GM21423 (cell line): ENCODE measurements at regions not wholly inside any gene's neighbourhood (a gene's known extent, or its start where the extent isn't known, plus 50 kb on each side); places are given as distances from the start of the nearest gene placed in this dataset.

ENCODE experiments used
- ATAC-seq: cut with Tn5 transposase; IDR thresholded peaks from one replicate; pipeline ENCODE4 v1.9.1; 2021; ENCODE audit warnings: mild to moderate bottlenecking, moderate library complexity; ENCODE audit not compliant: unreplicated experiment

DNA sequence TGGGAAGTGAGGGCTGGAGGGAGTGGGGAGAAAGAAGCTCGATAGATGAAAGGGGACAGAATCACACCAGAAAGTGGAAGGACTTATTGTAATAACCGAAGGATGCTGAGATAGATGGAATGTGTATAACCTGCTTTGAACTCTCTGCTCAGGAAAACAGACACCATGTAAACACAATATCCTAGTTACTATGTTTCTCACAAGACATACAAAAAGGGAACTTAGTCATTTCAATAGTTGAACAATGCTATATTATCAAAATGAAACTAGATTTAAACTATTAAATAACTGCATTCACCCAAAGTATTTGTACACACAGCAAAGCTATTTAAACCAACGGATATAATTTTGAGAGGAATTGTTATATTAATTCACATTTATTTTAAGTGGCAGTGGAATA lies 108.3 kb upstream of the GADL1 start:
- ATAC-seq: peak; percentile 42

DNA sequence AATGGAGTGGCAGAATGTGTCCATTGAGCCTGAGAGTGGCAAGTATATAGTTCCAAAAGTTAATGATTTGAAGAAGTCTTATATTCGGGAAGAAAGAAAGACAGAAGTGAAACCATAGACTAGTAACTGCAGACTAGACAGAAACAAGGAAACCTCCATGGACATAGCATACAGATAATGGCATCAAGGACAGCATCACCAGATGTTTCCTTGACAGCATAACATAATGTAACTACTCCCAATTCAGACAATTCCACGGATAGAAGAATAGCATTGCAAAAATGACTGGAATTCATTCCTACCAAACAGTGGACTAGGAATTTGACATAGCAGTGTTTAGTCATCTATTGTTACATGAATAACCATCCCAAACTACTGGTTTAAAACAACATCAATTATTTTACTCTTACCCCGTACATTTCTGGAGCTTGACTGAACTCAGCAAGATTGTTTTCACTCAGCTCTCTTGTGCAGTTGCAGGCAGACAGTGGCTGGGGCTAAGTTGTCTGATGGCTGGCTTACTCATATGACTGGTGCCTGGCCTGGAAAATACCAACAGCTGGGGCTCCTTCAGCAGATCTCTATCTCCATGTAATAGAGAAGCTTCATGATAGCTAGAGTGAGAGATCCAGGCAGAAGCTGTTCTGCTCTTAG lies 109.7 kb upstream of the GADL1 start:
- ATAC-seq: peak; percentile 78

GRCh38 chr3:31008994-31009393 lies 114.5 kb upstream of the GADL1 start:
- ATAC-seq: no peak

DNA sequence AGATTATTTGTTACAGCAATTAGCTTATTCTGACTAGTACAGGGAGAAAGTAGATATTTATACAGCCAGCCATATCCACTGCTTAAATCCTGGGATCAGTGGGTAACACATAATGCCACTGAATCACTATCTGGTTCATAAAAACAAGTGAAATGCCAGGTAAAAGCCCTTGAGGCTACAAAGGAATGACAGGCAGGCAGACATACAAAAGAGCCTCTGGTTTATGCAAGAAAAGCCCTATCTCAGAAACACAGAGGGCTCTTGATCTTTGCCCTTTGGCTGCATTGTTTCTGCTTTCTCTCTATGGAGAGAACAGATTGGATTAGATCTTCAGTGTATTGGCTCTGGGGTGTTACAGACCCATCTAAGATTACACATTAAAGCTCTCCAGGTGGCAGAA lies 115.4 kb upstream of the GADL1 start:
- ATAC-seq: no peak

- no peak for ATAC-seq
These were observed 116.0 kb upstream of the GADL1 start for GRCh38 chr3:31010491-31010890.

- ATAC-seq: no peak
These were observed 116.9 kb upstream of the GADL1 start for GRCh38 chr3:31011380-31011779.

DNA sequence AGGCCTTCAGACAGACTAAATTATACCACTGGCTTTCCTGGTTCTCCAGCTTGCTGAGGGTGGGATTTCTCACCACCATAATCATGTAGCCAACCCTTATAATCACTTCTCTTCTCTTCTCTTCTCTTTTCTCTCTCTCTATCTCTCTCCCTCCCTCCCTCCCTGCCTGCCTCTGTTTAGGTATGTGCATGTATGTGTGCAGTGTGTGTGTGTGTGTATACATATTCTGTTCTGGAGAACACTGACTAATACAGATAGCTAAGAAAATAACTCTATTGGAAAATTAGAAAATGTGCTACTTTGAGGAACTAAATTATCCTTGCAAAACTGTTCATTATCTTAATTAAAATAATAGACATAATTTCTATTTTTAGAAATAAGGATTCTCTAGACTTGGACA lies 118.6 kb upstream of the GADL1 start:
- no peak for ATAC-seq

DNA sequence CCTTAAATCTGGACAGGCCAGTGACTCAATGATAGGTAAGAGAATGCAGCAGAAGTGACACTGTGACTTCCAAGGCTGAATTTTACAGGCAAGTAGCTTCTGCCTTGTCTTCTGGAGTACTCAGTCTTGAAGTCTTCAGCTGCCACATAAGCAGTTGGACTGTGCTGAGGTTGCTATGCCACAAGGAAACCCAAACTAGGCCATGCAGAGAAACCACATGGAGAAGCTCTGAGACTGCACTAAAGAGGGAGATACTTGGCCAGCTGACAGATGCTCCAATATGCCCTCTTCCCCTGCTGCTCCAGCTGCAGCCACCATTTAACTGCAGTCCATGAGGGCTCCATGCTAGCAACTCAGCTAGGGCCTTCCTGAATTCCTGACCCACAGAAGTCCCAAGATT lies 119.4 kb upstream of the GADL1 start:
- ATAC-seq: no peak

DNA sequence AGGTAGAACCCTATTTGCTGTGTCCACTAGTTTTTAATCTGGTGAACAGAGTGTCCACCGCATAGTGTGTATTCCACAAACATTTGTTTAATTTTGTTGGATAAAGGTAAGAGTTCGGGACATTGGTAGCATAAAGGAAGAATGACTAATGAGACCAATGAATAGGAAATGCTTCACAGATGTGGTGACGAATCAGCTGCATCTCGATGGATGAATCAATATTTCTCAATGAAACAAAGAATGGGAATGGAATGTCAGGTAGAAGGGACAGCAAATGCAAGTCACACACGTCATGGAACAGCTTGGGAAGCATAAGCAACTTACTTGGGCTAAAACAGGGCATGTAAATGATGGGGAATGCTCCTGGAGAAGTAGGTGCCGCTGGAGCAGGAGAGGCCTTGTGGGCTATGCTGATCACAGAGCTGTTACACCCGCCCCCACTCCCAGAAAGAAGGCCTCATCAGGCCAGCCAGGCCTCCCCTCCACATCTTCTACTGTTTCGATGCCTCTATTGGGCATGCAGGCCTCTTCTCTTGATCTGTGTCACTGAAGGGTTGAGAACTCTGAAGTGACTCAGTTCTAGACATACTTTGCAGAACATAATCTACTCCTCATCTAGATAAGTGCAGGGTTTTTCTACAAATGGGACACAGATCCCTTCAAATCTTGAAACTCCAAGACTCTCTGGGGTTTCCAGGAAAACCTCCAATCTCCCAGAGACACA lies 120.0 kb upstream of the GADL1 start:
- ATAC-seq: no peak

- ATAC-seq: no peak
These were observed 121.7 kb upstream of the GADL1 start for GRCh38 chr3:31016196-31016595.

- ATAC-seq: no peak
These were observed 128.3 kb upstream of the GADL1 start for GRCh38 chr3:31022716-31023115.

GRCh38 chr3:31025541-31025940 lies 131.1 kb upstream of the GADL1 start:
- ATAC-seq: no peak

- no peak for ATAC-seq
These were observed 132.8 kb upstream of the GADL1 start for GRCh38 chr3:31027191-31027761.

GRCh38 chr3:31027914-31028313 lies 133.5 kb upstream of the GADL1 start:
- ATAC-seq: no peak

GRCh38 chr3:31028766-31029165 lies 134.3 kb upstream of the GADL1 start:
- ATAC-seq: no peak

DNA sequence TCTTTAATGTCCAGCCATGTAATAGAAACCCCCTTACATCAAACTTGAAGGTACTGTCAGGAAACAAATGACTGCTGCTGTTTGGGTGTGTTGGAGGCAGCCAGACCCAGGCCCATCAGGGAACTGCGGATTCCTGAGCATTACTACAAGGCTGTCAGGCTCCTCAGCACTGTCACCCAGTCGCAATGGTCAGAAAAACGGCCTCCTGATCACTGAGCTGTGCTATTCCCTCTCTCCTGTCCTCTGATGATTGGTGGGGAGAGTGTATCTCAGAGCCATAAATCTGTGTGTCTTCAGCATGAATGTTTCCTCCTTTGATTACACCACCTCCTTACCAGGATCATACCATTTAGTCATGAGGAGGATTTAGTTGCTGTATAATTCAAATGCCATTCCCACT lies 135.2 kb upstream of the GADL1 start:
- no peak for ATAC-seq

DNA sequence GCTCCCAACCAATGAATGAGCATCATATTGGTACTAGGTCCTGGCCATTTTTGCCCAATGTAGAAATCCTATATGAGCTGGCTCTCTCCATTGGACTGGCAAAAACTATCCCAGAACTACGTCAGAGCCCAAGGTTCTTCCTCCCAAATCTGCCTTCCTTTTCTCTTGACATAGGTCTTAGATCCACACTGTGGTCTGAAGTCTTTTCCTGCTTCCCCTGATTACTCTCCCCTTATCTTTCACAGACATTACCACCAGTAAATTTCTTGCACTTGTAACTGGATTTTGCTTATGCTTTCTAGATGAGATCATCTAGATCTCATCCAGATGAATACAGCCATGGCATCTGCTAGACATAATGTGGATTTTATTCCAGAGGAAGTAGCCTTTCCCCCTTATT lies 141.2 kb upstream of the GADL1 start:
- no peak for ATAC-seq

DNA sequence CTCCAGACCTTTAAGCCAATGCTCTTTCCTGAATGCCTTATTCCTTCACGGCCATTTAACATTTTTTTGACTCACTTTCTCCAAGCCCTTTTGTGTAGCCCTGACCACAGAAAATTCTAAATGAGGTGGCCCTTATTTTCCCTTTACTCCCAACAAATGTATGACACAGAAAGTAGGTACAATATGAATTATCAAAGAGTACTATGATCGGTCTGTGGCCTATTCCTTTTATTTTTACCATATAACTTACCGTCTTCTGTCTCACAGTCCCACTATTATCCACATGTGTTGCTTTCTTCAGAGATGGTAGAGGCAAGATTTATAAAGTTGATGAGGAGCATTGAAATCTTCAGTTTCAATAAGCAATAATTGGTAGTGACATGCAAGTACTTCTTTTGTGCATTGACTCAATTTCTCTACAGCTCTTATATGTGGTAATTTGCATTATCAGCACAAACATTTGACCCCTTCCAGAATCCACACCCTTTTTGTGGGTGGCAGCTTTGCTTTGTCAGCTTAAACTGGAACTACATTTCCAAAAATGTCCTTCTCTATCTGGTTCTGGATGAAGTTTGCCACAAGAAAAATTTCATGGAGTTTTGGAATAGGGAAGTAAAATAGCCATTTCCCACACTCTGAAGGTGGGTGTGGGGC lies 143.8 kb upstream of the GADL1 start:
- no peak for ATAC-seq

GRCh38 chr3:31039145-31039544 lies 144.7 kb upstream of the GADL1 start:
- no peak for ATAC-seq

GRCh38 chr3:31041161-31041978 lies 146.9 kb upstream of the GADL1 start:
- no peak for ATAC-seq

DNA sequence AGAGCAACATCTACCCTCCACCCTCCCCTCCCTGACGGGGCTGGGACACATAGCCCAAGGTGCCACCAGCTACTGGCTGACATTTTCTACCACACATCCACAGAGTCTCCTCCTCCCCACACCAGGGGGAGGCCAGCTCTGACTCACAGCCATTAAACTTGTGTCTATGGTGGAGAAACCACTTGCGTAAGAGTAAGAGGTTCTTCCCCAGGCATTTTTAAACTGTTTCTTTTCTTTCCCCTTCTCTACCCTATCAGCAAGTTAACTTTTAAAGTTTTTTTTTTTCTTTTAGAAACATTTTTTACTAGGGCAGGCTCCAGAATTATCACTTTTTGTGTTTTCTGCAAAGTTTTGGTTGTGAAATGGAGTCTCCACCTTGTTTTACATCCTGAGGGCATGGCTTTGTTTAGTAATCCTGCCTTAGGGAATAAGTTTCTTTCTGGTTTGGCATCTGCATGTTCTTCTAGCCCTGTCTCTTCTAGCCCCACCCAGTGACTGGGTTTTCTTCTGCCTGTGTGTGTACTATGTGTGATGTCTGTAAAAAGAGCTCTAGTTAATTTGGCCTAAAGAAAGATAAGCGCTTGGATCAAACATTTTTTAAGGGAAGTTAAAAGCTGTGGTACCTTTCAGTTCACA lies 148.8 kb upstream of the GADL1 start:
- ATAC-seq: no peak
